NCI-H1048 (cell line): ENCODE measurements at regions not wholly inside any gene's neighbourhood (a gene's known extent, or its start where the extent isn't known, plus 50 kb on each side); places are given as distances from the start of the nearest gene placed in this dataset.

Experiments used
- DNase-seq: peaks from one replicate; lab custom pipeline; 2025; lab: John Stamatoyannopoulos, UW

DNA sequence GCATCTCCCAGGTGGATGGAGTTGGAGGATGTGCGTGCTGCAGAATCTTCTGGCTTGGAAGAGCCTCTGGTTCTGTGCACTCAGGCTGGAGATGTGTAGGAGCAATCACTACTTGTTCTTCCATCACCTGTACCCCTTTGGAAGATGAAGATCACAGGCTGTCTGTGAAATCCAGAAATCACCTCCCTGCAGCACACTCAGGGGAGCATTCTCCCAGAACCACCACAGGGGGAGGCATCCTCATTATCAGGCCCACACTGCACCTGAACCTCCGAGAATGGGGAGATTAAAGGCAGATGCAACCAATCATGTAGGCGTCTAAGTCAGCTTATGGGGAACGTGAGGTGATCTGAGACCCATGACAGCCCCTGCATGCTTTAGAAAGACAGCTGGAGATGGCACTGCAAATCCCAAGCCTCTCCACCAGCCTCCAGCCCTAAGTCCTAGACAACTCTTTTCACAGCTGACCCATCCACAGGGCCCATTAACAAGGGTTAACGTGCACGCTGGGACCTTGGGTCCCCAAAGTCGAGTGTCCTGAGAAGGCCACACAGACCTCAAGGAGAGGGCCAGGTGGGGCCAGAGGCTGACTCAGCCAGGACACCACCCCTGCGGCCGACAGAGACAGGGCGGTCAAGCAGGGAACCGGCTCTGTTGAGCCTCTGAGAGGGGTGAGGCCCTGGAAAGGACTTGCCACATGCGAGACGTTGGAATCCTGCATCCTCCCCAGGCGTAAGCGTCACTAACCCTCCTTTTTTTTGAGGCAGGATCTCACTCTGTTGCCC lies 314.9 kb downstream of the EIPR1 start:
- no peak for DNase-seq

DNA sequence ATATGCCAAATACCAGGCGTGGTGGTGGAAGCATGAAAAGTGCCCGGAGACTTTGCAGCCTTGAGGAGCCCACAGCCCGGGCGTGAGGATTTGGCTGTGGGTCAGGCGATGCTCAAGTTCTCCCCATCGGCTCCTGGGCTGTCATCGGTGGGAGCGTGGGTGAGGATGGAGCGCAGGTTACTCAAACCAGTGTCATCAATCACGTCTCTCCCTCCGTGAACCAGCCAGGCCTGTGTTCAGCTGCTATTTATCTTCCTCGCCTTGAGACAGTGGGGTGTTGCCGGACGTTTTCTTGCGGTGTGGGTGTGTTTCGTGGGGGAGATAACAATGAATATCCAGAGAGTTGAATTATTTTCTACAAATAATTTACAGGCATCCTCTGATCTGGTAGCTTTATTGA lies 317.6 kb downstream of the EIPR1 start:
- DNase-seq = no peak

DNA sequence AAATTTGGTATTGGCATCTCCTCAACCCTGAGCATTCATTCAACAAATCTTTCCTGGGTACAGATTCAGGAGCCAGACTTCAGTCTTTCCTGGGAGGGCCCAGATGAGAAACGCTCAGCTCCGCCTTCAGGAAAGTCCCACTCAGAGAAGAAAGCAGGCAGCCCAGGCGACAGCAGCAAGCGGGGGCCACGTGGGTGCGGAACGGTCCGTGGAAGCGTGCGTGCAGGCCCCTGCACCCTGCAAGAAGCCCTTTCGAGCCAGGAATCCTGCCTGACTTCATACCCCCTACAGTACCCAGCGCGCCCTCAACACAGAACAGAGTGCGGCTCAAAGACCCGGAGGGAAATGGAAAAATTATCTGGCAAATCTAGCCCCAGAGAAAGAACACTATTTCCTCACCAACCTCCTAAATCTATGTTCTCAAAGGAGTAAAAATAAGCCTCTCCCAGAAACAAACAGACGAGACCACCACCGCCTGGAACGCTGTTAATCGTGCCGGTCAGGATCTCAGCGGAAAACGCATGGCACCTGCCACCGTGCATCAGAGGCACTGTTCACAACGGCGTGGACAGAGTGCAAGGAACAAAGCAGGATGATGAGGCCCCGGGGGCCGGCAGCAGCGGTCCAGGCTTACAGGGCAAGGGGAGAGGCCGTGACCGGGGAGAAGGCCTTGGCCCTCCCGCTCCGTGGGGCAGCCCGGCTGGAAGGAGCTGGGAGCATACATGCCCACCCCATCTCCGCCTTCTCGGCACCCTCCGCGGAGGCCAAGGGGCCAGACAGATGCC lies 318.3 kb downstream of the EIPR1 start:
- no peak for DNase-seq

DNA sequence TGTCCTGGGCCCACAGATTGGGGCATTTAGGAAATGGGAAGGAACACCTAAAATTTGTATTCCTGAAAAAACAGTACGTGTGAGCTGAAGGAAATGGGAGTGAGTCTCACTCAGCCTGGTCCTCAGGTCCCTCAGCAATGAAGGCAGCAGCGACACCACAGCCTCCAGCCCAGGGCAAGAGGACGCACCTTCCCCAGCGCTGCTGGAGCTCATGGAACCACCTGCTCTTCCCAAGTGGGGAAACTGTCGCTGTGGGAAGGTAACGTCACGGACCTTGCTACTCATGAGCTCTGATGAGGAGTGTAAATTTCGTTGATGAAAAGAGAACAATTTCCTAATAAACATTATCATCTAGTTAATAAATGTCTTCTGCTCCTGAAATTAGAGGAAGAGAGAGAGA lies 323.6 kb downstream of the EIPR1 start:
- no peak for DNase-seq

DNA sequence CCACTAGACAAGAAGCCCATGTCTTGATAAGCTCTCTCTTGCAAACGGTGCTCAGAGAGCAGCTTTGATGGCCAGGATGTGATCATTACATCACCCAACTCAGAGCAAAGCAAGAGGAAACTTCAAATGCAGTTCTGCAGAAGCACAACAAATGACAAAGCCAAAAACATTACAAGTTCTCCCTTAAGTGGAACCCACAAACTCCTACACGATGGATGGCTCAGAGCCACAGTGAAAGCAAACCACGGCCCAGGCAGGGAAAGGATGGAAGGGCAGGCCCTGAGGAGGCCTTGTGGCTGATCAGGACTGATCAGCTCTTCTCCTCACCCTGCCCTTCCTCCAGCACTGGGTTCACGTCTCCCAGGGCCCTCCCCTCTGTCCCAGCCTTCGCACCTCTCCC lies 326.4 kb downstream of the EIPR1 start:
- DNase-seq = no peak

GRCh38 chr2:3046170-3046865 lies 331.3 kb downstream of the EIPR1 start:
- no peak for DNase-seq

- no peak for DNase-seq
These were observed 332.2 kb downstream of the EIPR1 start for GRCh38 chr2:3045318-3045921.

DNA sequence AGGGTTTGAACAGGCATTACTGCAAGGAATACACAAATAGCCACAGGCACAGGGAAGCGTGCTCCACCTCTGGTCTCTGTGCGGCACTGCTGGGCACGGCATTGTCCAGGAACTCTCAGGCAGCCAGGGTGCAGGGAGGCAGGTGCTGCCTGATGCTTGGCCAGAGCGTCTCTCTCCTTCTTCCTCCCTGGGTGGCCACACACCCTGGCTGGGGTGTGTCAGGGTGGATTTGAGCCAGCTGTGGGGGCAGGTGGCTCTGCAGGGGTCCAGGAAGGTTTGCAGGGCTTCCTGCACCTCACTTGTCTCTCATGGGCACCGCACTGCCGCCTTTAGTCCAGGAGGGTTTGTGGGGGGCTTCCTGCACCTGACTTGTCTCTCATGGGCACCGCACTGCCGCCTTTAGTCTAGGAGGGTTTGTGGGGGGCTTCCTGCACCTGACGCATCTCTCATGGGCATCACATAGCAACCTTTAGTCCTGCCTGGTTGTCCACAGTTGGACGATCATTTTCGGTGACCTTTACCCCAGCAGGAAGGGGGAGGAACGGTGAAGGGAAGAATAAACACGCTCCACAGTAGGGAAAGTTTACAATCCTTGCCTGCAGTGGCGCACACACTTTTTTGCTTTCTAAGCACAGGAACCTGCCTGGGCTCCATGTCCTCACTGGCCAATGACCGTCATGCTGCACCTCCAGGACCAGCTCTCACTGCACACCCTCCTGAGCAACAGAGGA lies 332.9 kb downstream of the EIPR1 start:
- DNase-seq = no peak

GRCh38 chr2:3043726-3044125 lies 333.9 kb downstream of the EIPR1 start:
- no peak for DNase-seq

DNA sequence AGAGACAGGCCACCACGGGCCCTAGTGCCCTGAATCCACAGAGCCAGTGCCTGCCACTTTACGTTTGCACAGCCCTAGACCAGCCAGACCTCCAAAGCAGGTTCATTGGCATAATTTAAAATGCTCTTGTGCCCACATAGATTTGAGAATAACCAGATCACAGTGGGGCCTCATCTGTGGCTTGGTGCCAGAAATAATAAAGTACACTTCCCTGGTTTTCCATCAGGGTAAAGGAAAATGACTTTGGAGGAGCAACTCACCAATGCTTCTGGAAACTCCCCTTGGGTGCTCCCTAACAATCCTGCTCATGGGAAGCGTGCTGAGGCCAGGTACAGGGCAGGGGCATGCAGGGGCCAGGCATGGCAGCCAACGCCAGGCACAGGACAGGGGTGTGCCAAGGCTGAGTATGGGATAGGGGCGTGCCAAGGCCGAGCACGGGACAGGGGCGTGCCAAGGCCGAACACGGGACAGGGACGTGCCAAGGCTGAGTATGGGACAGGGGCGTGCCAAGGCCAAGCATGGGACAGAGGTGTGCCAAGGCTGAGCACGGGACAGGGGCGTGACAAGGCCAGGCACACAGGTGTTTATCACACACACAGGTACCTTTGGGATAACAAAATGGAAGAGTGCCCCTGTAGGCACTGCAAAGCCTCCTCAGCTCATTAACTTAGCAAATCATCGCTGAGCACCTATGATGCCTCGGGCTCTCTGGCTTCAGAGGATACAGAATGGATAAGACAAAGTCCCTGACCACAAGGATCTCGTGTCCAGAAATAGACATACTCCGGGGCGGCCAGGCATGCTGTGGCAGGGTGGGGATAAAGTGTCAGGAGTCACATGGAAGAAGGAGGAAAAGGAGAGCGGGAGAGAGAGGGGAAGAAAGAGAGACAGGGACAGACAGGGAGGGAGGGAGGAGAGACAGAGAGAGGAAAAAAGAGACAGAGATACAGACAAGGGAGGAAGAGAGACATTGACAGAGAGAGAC lies 334.7 kb downstream of the EIPR1 start:
- no peak for DNase-seq

DNA sequence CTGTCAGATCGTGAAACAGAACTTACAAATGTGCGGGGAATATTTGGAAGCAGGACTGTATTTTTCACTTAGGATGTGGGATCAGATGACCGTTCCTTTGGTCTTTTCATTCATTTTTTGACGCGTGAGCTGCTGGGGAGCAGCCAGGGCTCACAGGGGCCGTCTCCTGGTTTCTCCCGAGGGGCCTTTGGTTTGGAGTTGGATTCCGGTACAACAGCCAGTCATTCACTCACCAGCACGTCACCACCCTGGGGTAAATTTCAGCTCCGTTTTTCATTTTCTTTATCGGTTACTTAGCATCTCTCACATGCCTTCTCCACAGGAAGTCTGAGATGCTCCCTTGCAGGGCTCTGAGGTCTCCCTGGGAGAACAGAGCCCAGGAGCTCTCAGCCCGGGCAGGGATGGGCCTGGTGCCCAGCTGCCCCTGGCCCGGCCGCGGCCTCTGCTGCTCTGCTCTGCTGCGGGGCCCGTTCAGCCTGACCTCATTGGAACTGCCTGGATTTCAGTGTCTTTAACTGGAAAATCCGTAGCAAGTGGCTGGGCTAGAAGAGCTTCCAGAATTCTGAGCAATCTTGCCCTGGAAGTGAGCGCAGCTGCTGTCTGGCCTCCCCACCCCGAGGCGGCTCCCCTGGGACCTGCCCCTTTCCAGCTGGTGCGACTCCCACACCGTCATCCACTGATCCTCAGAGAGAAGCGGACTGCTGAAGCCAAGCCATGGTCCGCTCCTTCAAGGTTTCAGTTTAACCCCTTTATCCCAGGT lies 335.6 kb downstream of the EIPR1 start:
- no peak for DNase-seq

DNA sequence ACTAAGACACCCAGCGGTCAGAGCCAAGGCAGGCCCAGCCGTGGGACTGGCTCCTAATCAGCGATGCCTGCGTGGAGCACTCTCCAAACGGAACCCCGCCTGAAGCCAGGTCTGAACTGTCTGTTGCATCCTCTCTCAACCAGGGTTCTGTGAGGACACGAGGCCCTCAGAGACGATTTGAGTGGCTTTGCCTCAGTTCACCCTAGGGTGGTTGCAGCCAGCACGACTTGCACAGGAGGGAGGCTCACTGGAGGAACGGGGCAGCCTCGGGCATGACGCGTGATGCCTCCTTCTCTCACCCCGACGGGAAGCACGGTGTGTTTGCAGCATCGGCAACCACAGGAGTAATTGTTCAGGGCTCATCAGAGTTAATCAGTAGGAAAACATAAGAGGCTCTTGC lies 336.4 kb downstream of the EIPR1 start:
- no peak for DNase-seq

- no peak for DNase-seq
These were observed 337.0 kb downstream of the EIPR1 start for GRCh38 chr2:3040496-3041140.

GRCh38 chr2:3040066-3040428 lies 337.6 kb downstream of the EIPR1 start:
- no peak for DNase-seq

- DNase-seq = no peak
These were observed 338.2 kb downstream of the EIPR1 start for GRCh38 chr2:3039188-3040065.

GRCh38 chr2:3038636-3039035 lies 339.0 kb downstream of the EIPR1 start:
- no peak for DNase-seq

- no peak for DNase-seq
These were observed 340.1 kb downstream of the EIPR1 start for GRCh38 chr2:3037196-3038194.
